ENCODE measurements at regions not wholly inside any gene's neighbourhood (a gene's known extent, or its start where the extent isn't known, plus 50 kb on each side); places are given as distances from the start of the nearest gene placed in this dataset.

DNA sequence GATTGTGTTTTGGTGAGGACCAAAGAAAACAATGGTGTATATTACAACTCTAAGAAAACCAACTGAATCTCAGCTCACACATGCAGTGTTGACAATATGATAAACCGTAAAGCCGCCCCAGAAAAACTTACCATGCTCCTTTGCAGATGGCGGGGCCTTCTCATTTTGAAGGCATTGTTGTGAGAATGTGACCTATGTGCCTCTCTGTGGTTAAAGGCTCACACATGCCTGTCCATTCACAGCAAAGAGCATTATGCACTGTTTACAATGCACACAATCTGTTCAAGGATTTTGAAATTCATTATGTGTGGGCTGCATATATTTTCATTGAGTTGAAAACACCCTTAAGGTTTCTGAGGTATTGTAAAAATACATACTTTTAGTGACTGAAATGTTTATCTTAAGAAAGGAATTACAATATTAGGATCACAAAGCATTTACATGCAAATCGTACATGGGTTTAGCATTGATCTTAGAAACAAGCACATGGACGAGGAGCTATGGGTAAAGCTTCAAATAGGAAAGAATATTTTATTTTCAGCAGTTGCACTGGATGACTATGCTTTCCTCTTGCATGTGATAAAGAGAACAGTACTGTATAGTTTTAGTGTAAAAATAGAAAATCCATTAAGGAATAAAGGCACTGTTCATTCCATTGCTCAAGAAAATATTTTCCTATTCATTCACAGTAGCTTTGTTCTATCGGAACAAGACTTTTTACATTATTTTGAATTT, 334.3 kb downstream of the ARL4A start:
- TF ChIP-seq, protein P1, sequence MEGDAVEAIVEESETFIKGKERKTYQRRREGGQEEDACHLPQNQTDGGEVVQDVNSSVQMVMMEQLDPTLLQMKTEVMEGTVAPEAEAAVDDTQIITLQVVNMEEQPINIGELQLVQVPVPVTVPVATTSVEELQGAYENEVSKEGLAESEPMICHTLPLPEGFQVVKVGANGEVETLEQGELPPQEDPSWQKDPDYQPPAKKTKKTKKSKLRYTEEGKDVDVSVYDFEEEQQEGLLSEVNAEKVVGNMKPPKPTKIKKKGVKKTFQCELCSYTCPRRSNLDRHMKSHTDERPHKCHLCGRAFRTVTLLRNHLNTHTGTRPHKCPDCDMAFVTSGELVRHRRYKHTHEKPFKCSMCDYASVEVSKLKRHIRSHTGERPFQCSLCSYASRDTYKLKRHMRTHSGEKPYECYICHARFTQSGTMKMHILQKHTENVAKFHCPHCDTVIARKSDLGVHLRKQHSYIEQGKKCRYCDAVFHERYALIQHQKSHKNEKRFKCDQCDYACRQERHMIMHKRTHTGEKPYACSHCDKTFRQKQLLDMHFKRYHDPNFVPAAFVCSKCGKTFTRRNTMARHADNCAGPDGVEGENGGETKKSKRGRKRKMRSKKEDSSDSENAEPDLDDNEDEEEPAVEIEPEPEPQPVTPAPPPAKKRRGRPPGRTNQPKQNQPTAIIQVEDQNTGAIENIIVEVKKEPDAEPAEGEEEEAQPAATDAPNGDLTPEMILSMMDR (IDR thresholded peaks at IDR 0.05) = no peak
- TF ChIP-seq POLR2AphosphoS5 (IDR thresholded peaks at IDR 0.05) (no peak), POLR2A (IDR thresholded peaks at IDR 0.05) (no peak), EP300 (IDR thresholded peaks at IDR 0.05) (no peak)
